ENCODE measurements at regions not wholly inside any gene's neighbourhood (a gene's known extent, or its start where the extent isn't known, plus 50 kb on each side); places are given as distances from the start of the nearest gene placed in this dataset.

GRCh38 chr2:23250371-23250770 lies 134.6 kb upstream of the KLHL29 start:
- TF ChIP-seq, protein P1, sequence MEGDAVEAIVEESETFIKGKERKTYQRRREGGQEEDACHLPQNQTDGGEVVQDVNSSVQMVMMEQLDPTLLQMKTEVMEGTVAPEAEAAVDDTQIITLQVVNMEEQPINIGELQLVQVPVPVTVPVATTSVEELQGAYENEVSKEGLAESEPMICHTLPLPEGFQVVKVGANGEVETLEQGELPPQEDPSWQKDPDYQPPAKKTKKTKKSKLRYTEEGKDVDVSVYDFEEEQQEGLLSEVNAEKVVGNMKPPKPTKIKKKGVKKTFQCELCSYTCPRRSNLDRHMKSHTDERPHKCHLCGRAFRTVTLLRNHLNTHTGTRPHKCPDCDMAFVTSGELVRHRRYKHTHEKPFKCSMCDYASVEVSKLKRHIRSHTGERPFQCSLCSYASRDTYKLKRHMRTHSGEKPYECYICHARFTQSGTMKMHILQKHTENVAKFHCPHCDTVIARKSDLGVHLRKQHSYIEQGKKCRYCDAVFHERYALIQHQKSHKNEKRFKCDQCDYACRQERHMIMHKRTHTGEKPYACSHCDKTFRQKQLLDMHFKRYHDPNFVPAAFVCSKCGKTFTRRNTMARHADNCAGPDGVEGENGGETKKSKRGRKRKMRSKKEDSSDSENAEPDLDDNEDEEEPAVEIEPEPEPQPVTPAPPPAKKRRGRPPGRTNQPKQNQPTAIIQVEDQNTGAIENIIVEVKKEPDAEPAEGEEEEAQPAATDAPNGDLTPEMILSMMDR (IDR thresholded peaks at IDR 0.05) = no peak
- TF ChIP-seq ZSCAN20 (CRISPR knock-in tag; IDR thresholded peaks at IDR 0.05) (no peak), POLR2A (IDR thresholded peaks at IDR 0.05; ENCODE audit: low read length) (no peak), MYC (IDR thresholded peaks at IDR 0.05; ENCODE audit: borderline replicate concordance, low read length) (no peak), RAD21 (conservative IDR thresholded peaks at IDR 0.05 in 1 of 2, IDR thresholded peaks at IDR 0.05 in 1 of 2) (no peak), EP300 (IDR thresholded peaks at IDR 0.05) (no peak), CHD4 (IDR thresholded peaks at IDR 0.05; ENCODE audit: borderline replicate concordance) (no peak), REST (IDR thresholded peaks at IDR 0.05) (no peak), KDM1A (IDR thresholded peaks at IDR 0.05; ENCODE audit: low read depth) (no peak), EHMT2 (IDR thresholded peaks at IDR 0.05; ENCODE audit: low read depth) (no peak), CHD2 (IDR thresholded peaks at IDR 0.05; ENCODE audit: low read length, partially characterized antibody) (no peak)
